Urinary bladder (tissue), 3 donors: ENCODE measurements at regions not wholly inside any gene's neighbourhood (a gene's known extent, or its start where the extent isn't known, plus 50 kb on each side); places are given as distances from the start of the nearest gene placed in this dataset.

ENCODE experiments used
- DNase-seq: peaks from one replicate; pipeline ENCODE4 v3.0.0-alpha.2; 2015; ENCODE audit errors: extremely low spot score
- H3K27ac ChIP-seq: one replicate; pipeline ENCODE4 v1.5.1; 2013; ENCODE audit warnings: low read depth, mild to moderate bottlenecking, moderate library complexity
- H3K36me3 ChIP-seq: one replicate; pipeline ENCODE4 v1.6.1; 2013; ENCODE audit warnings: mild to moderate bottlenecking, moderate library complexity; ENCODE audit not compliant: insufficient read depth
- H3K4me1 ChIP-seq: one replicate; pipeline ENCODE4 v1.6.1; 2013; ENCODE audit warnings: mild to moderate bottlenecking, moderate library complexity; ENCODE audit not compliant: insufficient read depth
- H3K4me3 ChIP-seq: one replicate; pipeline ENCODE4 v1.5.1; 2013; ENCODE audit warnings: low read depth, low read length
- WGBS: extraction: QIAGEN DNeasy Blood & Tissue Kit; methylation state at CpG from one replicate; pipeline ENCODE4 v1.1.7; 2013; 5-methylcytosine and 5-hydroxymethylcytosine counted together
- donor health status: healthy with polysubstance abuse.
- donor health status: healthy.

- Histone ChIP-seq H3K27ac (no peak overlapping the region), H3K36me3 (no peaks in the 10 kb centered on the region), H3K4me3 (no peak overlapping the region), H3K4me1 (no peaks in the 10 kb centered on the region)
- WGBS: 75% methylated on average over 2 of the region's 2 CpGs
- no peak for DNase-seq
These were observed 1844.5 kb downstream of the PCDH7 start for GRCh38 chr4:32564626-32565025.

GRCh38 chr4:32569861-32570260 lies 1849.7 kb downstream of the PCDH7 start:
- H3K27ac ChIP-seq: no peak overlapping the region
- DNase-seq: no peak
- H3K4me3 ChIP-seq: no peak overlapping the region
- no peaks in the 10 kb centered on the region for H3K4me1 ChIP-seq
- H3K36me3 ChIP-seq: no peaks in the 10 kb centered on the region

- Histone ChIP-seq H3K4me1 (no peaks in the 10 kb centered on the region), H3K27ac (no peak overlapping the region), H3K36me3 (no peaks in the 10 kb centered on the region), H3K4me3 (no peak overlapping the region)
- no peak for DNase-seq
These were observed 1852.2 kb downstream of the PCDH7 start for GRCh38 chr4:32572366-32572765.

- Histone ChIP-seq H3K36me3 (no peaks in the 10 kb centered on the region), H3K27ac (no peak overlapping the region), H3K4me3 (no peak overlapping the region), H3K4me1 (no peaks in the 10 kb centered on the region)
- WGBS: 86% methylated on average over 1 of the region's 1 CpG
- DNase-seq: no peak
These were observed 1854.6 kb downstream of the PCDH7 start for GRCh38 chr4:32574803-32575202.

GRCh38 chr4:32589097-32589496 lies 1868.9 kb downstream of the PCDH7 start:
- Histone ChIP-seq H3K4me3 (no peak overlapping the region), H3K4me1 (no peaks in the 10 kb centered on the region), H3K36me3 (no peaks in the 10 kb centered on the region), H3K27ac (no peak overlapping the region)
- no peak for DNase-seq
- WGBS: 39% methylated on average over 2 of the region's 2 CpGs

- no peaks in the 10 kb centered on the region for H3K4me1 ChIP-seq
- DNase-seq: no peak
- H3K27ac ChIP-seq: no peak overlapping the region
- H3K4me3 ChIP-seq: no peak overlapping the region
- H3K36me3 ChIP-seq: no peaks in the 10 kb centered on the region
- WGBS: 76% methylated on average over 2 of the region's 2 CpGs
These were observed 1869.7 kb downstream of the PCDH7 start for GRCh38 chr4:32589853-32590252.

- WGBS: 83% methylated on average over 1 of the region's 1 CpG
- no peak overlapping the region for H3K27ac ChIP-seq
- no peaks in the 10 kb centered on the region for H3K4me1 ChIP-seq
- no peak for DNase-seq
- H3K36me3 ChIP-seq: no peaks in the 10 kb centered on the region
- no peak overlapping the region for H3K4me3 ChIP-seq
These were observed 1877.2 kb downstream of the PCDH7 start for GRCh38 chr4:32597354-32597753.

GRCh38 chr4:32601848-32602247 lies 1881.7 kb downstream of the PCDH7 start:
- DNase-seq: peak; percentile 0
- Histone ChIP-seq H3K4me3 (no peak overlapping the region), H3K36me3 (no peaks in the 10 kb centered on the region), H3K27ac (no peak overlapping the region), H3K4me1 (no peaks in the 10 kb centered on the region)
- WGBS: 78% methylated on average over 3 of the region's 3 CpGs

- Histone ChIP-seq H3K4me1 (no peaks in the 10 kb centered on the region), H3K4me3 (no peak overlapping the region), H3K27ac (no peak overlapping the region), H3K36me3 (no peaks in the 10 kb centered on the region)
- WGBS: 96% methylated on average over 1 of the region's 1 CpG
- no peak for DNase-seq
These were observed 1887.8 kb downstream of the PCDH7 start for GRCh38 chr4:32607978-32608377.

GRCh38 chr4:32624943-32625603 lies 1904.9 kb downstream of the PCDH7 start:
- Histone ChIP-seq H3K27ac (no peak overlapping the region), H3K4me1 (no peaks in the 10 kb centered on the region), H3K36me3 (no peaks in the 10 kb centered on the region), H3K4me3 (no peak overlapping the region)
- no peak for DNase-seq
- 70% methylated on average over 7 of the region's 7 CpGs for WGBS

- no peaks in the 10 kb centered on the region for H3K36me3 ChIP-seq
- no peak overlapping the region for H3K27ac ChIP-seq
- no peaks in the 10 kb centered on the region for H3K4me1 ChIP-seq
- no peak overlapping the region for H3K4me3 ChIP-seq
- 84% methylated on average over 4 of the region's 4 CpGs for WGBS
- DNase-seq: no peak
These were observed 1905.6 kb downstream of the PCDH7 start for GRCh38 chr4:32625687-32626337.

- WGBS: 71% methylated on average over 3 of the region's 3 CpGs
- no peak overlapping the region for H3K4me3 ChIP-seq
- no peaks in the 10 kb centered on the region for H3K36me3 ChIP-seq
- no peaks in the 10 kb centered on the region for H3K4me1 ChIP-seq
- no peak overlapping the region for H3K27ac ChIP-seq
- no peak for DNase-seq
These were observed 1911.7 kb downstream of the PCDH7 start for GRCh38 chr4:32631831-32632230.

GRCh38 chr4:32633421-32633820 lies 1913.3 kb downstream of the PCDH7 start:
- DNase-seq: no peak
- WGBS: 94% methylated on average over 17 of the region's 17 CpGs
- Histone ChIP-seq H3K36me3 (no peaks in the 10 kb centered on the region), H3K4me1 (no peaks in the 10 kb centered on the region), H3K4me3 (no peak overlapping the region), H3K27ac (no peak overlapping the region)

- Histone ChIP-seq H3K27ac (no peak overlapping the region), H3K36me3 (no peaks in the 10 kb centered on the region), H3K4me1 (no peaks in the 10 kb centered on the region), H3K4me3 (no peak overlapping the region)
- 96% methylated on average over 6 of the region's 6 CpGs for WGBS
- no peak for DNase-seq
These were observed 1925.5 kb downstream of the PCDH7 start for GRCh38 chr4:32645653-32646052.
